ENCODE measurements at regions not wholly inside any gene's neighbourhood (a gene's known extent, or its start where the extent isn't known, plus 50 kb on each side); places are given as distances from the start of the nearest gene placed in this dataset.

DNA sequence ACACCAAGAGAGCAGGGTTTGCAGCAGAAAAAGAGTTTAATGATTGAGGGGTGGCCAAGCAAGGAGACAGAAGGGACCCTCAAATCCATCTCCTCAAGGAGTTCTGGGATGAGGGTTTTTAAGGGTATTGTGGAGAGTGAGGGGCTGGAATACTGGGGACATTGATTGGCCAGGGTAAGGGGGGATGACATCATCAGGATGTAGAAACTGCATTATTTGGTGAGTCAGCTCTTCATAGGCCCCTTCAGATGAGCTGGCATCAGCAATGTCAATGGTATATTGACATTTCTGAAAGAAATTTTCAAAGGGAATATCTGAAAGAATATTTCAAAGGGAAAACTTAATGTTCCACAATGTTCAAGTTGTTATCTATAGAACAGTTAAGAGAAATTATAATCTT lies 168.1 kb upstream of the SNX7 start:
- Histone ChIP-seq H3K27me3 (no peaks in the 10 kb centered on the region), H3K4me3 (no peak overlapping the region)
- TF ChIP-seq EP300 (IDR thresholded peaks at IDR 0.05) (no peak), POLR2A (IDR thresholded peaks at IDR 0.05) (no peak)
- TF ChIP-seq, protein P1, sequence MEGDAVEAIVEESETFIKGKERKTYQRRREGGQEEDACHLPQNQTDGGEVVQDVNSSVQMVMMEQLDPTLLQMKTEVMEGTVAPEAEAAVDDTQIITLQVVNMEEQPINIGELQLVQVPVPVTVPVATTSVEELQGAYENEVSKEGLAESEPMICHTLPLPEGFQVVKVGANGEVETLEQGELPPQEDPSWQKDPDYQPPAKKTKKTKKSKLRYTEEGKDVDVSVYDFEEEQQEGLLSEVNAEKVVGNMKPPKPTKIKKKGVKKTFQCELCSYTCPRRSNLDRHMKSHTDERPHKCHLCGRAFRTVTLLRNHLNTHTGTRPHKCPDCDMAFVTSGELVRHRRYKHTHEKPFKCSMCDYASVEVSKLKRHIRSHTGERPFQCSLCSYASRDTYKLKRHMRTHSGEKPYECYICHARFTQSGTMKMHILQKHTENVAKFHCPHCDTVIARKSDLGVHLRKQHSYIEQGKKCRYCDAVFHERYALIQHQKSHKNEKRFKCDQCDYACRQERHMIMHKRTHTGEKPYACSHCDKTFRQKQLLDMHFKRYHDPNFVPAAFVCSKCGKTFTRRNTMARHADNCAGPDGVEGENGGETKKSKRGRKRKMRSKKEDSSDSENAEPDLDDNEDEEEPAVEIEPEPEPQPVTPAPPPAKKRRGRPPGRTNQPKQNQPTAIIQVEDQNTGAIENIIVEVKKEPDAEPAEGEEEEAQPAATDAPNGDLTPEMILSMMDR (IDR thresholded peaks at IDR 0.05): no peak

DNA sequence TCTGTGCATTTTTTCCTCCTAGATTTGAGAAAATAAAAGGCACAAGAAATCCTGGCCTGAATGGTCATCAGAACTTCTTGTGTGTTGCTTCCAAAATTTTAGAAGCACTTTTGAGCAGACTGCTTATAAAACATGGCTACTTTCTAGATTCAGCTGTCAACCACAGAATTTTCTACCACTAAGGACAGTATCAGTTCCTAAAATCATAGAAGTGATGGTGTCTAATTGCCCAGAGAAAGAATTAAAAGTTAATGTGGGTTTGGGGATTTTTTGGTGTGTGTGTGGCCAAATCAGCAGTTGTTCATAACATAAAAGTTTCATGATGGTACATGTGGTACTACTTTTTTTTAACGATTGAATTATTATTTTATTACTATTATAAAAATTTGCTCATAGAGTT lies 171.4 kb upstream of the SNX7 start:
- WGBS, 3 donors: 88 to 100% (median 89%) methylated on average over 1 of the region's 1 CpG
- H3K36me3 ChIP-seq: no peaks in the 10 kb centered on the region

More for the DNA sequence above, 168.1 kb upstream of the SNX7 start:
- Histone ChIP-seq H3K9me3 (no peaks in the 10 kb centered on the region), H3K27ac (no peak overlapping the region), H3K36me3 (no peaks in the 10 kb centered on the region), H3K4me1 (ENCODE audit: insufficient read depth) (no peaks in the 10 kb centered on the region)
- DNase-seq: no peak
- intact Hi-C loops (cut with DNase I): no loop called here

DNA sequence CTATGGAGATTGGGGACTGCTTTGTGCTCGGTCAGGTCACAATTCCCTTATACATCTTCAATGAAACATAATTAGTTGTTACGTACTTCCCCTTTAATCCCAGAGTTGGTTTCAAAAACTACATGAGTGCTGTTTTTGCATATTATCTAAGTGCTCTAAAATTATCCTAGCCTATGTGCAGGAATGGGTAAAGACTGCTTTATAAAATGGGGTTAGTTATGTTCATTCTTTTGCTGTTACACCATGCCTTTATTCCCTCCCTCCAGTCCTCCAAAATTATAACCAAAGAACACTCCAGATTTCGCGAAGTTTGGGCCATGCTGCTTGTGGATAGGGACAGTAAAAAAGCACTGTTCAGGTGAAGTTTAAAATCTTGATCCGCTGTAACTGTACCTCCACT lies 173.9 kb upstream of the SNX7 start:
- no peaks in the 10 kb centered on the region for H3K36me3 ChIP-seq
- no peak overlapping the region for H3K27ac ChIP-seq
- no peaks in the 10 kb centered on the region for H3K27me3 ChIP-seq
- no peaks in the 10 kb centered on the region for H3K9me3 ChIP-seq
- no peak overlapping the region for H3K4me3 ChIP-seq
- DNase-seq: no peak
- TF ChIP-seq EP300 (IDR thresholded peaks at IDR 0.05): no peak
- TF ChIP-seq POLR2A (IDR thresholded peaks at IDR 0.05): no peak
- TF ChIP-seq, protein P1 (IDR thresholded peaks at IDR 0.05): no peak
- whole genome bisulfite sequencing, 3 donors: 84 to 93% (median 85%) methylated on average over 5 of the region's 5 CpGs
- intact Hi-C loops (cut with DNase I): no loop called here
- no peaks in the 10 kb centered on the region for H3K4me1 ChIP-seq (ENCODE audit: insufficient read depth)

More for the DNA sequence above, 171.4 kb upstream of the SNX7 start:
- Histone ChIP-seq H3K27ac (no peak overlapping the region), H3K27me3 (no peaks in the 10 kb centered on the region), H3K4me1 (ENCODE audit: insufficient read depth) (no peaks in the 10 kb centered on the region), H3K9me3 (no peaks in the 10 kb centered on the region), H3K4me3 (no peak overlapping the region)
- DNase-seq: no peak
- intact Hi-C loops (cut with DNase I): no loop called here
- TF ChIP-seq, protein P1 (IDR thresholded peaks at IDR 0.05): no peak
- TF ChIP-seq EP300 (IDR thresholded peaks at IDR 0.05): no peak
- no peak for TF ChIP-seq POLR2A (IDR thresholded peaks at IDR 0.05)

DNA sequence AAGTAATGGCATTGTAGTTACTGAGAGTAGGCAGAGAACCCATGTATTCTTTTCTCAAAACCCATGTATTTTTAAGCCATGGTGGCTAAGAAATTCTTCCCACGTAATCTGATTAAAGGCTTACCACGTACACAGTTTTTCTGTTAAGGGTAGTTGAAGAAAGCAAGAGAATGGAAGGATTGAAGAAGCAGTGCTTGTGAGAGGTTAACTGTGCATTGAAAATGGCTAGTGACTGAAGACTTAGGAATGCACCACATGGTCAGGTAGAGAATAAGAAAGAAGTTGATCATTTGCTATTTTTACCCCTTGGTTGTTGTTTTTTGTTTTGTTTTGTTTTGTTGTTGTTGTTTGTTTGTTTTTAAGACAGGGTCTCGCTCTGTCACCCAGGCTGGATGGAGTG lies 178.9 kb upstream of the SNX7 start:
- intact Hi-C loops (cut with DNase I): no loop called here

More for the DNA sequence above, 178.9 kb upstream of the SNX7 start:
- H3K36me3 ChIP-seq: no peaks in the 10 kb centered on the region
- DNase-seq: no peak
- no peak overlapping the region for H3K27ac ChIP-seq
- TF ChIP-seq, protein P1 (IDR thresholded peaks at IDR 0.05): no peak
- TF ChIP-seq POLR2A (IDR thresholded peaks at IDR 0.05): no peak
- no peaks in the 10 kb centered on the region for H3K27me3 ChIP-seq
- no peaks in the 10 kb centered on the region for H3K9me3 ChIP-seq
- WGBS, 3 donors: 84 to 94% (median 90%) methylated on average over 3 of the region's 3 CpGs
- H3K4me3 ChIP-seq: no peak overlapping the region
- H3K4me1 ChIP-seq (ENCODE audit: insufficient read depth): no peaks in the 10 kb centered on the region

Data from ovary (tissue), 7 donors.